GM19324 (cell line): ENCODE measurements at regions not wholly inside any gene's neighbourhood (a gene's known extent, or its start where the extent isn't known, plus 50 kb on each side); places are given as distances from the start of the nearest gene placed in this dataset.
A peak's percentile ranks its signal among the peaks of the same experiment; 100 is the strongest.

ENCODE experiments used
- ATAC-seq: cut with Tn5 transposase; IDR thresholded peaks from one replicate; pipeline ENCODE4 v1.9.1; 2021; ENCODE audit warnings: mild to moderate bottlenecking, moderate library complexity; ENCODE audit not compliant: unreplicated experiment, low FRiP score

DNA sequence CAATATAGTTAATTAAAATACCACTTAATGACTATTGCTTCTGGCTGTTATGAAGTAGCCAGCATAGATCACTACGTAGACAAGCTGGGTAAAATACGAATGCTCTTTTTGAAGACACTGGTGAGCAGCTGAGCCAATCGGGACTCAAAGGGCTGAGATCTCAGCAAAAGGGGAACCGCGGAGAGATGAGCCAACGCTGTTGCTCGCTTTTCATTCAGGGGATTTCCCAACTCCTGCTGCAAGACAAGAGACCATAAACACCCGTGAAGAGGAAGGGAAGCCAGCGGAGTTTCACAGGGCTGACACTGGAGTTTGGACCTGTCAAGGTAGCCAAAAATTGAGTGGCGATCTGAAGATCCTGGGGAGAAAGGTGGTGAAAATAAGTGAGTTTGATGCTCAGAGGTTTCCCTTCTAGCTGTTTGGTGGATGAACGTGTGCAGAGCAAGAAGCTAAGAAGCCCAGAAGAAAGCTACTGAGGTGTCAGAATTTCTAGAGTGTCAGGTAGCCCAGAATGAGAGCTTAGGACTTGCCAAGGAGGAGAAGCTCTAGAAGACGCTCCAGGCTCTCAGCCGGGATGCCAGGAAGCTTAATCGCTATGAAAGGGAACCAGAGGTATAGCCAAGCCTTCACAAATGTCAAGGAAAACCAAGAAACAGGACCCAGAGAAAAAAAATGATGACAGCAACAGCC is 79.6 kb upstream of the RNU6ATAC start:
- no peak for ATAC-seq

DNA sequence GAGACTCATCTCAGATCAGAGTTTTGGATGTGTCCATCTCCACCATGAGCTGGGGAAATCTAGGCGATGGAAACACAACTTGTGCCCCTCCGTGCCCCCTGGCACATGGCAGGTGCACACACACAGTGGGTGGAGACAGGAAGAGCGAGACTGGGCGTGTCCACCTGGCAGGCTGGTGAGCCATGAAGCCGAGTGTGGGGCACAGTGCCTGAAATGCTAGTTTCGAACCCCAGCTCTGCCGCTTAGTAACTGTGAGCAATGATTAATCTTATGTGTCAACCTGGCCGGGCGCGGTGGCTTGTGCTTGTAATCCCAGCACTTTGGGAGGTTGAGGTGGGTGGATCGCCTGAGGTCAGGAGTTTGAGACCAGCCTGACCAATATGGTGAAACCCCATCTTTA is 80.8 kb upstream of the RNU6ATAC start:
- ATAC-seq: no peak

DNA sequence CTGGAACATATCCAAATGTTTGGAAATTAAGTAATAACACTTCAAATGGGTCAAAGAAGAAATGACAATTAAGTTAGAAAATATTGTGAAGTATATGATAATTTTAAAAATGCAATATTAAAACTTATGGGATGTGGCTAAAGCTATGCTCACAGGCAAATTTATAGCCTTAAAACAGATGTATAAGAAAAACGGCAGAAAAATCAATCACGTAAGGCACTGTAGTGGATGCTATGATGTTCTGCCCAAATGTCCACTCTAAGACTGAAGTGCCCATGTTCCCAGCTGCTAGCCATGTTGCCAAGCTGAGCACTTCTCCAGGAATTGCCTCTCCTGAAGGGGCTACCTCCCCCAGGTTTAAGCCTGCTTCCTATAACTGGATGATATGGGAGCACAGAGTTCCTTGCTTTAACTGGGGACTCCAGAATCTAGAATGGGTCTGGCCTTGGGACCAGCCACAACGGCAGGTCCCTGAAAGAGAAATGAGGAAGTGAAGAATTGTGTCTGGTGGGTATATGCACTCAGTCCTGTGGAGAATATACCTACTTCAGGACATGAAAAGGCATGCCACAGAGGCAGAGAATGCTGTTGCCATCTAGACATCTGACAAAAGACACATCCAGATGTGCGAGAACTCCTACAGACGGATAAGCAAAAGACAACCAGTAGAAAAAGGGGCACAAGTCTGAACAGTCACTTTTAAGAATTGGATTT is 78.2 kb upstream of the RXRA start:
- no peak for ATAC-seq

DNA sequence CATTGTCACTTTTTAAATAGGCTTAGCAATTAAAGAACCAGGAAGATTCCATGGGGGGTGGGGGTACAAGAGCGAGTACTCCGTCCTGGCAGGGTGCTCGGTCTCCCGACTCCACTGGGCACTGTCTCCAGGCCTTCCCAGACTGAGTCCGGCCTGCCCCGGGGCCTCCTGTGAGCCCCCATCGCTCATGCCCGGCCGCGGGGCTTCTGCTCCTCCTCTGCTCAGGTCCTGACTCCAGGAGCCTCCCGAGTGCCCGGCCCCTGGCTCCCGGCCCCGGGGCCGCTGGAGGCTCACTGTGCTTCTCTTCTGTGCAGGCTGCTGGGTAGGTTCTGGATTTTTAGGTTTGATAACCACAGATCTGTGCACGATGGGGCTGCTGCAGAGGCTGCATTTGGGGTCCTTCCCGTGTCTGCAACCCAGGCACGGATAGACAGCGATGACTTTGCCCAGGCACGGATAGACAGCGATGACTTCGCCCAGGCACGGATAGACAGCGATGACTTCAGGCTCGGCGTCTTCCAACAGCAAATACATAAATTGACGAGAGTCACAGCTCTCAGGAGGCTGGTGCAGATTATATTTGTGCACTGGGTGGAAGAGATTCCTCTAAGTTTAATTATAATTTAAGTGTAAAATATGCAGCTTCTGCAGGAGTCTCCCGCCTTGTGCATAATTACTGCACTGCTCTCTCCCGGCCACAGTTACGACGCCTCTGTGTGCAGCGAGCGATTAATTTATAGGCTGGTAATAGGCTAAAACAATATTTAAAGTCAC is 74.8 kb upstream of the RXRA start:
- no peak for ATAC-seq

DNA sequence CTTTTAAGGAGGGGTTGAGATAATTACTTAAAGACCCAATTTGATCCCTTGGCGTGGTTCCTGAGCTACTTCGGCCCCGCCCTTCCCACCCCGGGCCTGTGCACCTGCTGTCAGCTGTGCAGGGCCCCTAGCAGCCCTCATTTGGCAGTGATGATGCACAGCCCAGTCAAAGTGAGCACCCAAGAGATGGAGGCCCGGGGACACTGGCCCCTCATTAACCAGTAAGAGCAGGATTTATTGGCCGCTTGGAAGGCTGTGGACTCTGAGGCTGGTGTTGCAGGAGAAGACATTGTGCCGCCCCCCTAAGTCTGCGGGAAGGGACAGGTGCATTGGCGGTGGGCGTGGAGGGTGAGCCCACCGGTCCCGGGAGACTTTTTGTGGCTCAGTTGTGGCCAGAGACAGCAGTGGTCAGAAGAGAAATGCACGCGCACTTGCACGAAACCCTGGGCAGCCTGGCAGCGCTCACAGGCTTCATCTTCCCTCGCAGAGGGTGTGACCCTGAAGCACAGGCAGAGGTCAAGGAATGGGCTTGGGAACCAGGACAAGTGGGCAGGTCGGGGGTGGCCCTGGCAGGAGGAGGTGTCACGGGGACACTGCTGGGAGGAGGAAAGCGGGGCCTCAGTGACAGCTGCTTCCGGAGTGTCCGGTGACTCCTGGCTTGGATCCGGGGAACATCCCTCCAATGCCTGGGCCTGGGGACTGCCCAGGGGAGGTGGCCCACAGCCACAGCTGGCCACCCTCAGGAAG is 74.0 kb upstream of the RXRA start:
- ATAC-seq: no peak

DNA sequence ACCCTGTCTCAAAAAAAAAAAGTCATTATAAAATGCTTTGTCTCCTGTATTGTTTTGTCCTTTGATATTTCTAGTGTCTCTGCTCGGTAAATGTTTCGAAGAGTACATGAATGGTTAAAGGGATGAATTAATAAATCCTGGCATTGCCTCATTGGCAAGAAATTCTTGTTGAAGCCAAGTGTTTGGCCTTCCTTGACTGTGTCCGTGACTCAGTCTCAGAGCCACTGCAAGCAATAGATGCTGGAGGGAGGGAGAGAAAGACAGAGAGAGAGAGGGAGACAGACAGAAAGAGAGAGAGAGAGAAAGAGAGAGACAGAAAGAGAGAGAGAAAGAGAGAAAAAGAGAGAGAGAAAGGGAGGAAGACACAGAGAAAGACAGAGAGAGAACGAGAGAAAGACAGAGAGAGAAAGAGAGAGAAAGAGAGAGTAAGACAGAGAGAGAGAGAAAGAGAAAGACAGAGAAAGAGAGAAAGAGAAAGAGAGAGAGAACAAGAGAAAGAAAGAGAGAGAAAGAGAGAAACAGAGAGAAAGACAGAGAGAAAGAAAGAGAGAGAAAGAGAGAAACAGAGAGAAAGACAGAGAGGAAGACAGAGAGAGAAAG is 72.5 kb upstream of the RXRA start:
- ATAC-seq: no peak

DNA sequence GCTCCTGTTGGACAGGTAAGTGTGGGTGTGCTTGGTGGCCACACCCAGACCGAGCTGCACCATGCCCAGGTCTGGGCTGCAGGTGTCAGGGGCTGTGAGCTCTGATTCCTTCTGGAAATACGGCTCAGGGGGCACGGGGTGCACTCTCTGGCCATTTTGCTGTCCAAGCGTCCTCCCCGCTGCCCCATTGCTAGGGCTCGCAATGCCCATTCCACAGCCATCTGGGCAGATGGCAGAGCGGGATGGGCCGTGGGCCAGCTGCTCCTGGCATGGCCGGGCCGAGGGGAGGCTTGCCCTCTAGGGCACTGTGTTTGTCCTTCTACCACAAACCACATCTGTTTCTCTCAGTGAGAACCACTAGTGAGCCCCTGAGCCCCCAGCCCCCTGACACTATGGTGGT is 67.9 kb upstream of the RXRA start:
- ATAC-seq: no peak

DNA sequence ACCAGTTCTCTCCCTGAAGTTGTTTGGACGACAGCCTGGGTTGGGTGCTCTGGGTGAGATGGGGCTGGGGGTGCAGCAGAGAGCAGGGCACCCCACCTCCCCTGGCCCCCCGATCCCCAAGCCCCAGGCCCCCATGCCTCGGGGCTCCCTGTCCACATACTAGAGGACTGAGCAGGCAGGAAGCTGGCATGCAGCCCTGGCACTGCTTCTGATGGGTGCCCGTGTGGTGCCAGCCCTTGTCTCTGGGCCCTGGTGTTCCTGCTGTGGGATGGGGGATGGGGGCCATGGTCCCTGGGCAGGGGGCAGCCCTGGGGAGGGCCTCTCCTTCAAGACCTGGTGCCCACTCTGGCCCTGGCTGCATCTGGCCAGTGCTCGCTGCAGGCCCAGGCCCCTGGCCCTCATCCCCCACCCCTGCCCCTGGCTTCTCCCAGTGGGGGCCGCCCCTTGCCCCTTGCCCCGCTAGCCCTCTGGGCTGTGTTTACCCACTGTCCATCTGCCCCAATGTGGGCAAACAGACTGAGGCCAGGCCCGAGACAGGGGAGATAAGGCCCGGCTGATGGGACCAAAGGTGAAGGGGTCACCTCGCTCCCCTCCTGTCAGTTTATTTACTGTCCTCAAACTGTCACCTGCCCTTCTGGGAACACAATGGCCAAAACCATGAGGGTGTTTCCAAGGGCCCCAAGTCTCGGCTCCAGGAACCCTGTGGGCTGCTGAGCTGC is 67.3 kb upstream of the RXRA start:
- no peak for ATAC-seq

DNA sequence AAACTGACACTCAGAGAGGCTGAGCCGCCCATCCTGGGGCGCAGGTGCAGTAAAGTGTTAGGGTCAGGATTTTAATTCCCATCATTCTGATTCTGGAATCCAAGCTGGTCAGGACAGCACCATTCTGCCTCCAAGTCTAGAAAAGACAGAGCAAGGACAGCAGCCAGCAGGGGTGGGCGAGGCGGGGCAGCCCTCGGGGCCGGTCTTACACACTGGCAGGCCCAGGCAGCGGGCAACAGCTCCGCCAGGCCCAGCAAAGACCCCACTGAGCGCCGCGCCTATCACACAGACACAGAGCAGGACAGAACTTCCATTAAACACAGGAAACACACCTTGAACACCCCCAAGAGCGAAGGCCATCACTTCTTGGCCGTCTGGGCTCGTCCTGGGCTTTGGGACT is 66.5 kb upstream of the RXRA start:
- no peak for ATAC-seq

DNA sequence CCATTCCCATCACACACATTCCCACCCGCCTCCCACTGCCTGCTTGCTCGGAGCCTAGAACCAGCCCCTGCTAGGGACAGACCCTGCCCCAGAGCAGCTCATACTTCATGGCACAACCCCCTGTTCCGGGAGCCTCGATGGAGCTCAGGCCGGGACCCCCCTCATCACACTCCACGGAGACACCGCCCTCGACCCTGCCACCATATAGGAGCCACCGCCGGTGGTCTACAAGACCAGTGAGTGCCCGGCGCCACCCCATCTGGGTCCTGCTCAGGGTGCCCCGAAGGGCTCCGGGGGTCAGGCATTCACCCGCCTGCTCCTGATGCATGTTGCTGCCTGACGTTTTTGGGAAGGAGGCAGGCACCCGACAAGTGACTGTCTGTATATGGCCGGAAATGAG is 65.5 kb upstream of the RXRA start:
- no peak for ATAC-seq

DNA sequence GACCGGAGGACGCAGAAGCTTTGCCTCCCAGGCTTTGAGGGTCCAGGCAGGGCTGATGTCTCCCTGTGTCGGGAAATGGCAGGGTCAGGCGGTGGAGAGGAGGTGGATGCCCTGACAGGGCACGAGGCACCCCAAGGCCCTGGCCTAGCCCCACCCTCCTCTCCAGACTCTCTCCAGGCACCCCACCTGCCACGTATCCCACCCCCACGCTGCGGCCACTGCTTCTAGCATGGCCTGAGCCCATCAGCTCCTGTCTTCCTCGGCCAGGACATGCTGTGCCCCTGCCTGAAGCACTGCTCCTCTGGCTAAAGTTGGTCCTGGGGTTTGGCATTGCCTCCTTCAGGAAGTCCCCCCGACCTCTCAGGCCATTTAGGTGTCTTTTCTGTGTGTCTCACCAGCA is 64.2 kb upstream of the RXRA start:
- ATAC-seq: no peak

DNA sequence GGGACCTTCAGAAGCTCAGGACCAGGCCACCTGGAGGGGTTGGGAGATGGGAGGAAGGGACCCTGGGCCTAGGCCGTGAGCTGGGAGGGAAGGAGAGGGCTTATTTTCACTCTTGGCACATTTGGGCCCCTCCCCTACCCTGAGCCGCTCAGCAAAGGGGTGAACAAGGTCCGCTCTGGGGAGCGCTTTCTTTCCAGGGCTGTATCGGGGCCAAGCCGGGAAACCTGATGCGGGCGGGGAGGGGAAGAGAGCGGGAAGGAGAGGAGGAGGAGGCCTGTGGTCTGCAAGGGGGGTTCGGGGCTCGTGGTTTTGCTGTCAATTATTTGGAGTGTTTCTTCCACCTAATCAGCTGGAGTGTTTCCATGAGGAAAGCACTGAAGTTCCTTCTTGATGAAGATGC is 62.7 kb upstream of the RXRA start:
- ATAC-seq: no peak

DNA sequence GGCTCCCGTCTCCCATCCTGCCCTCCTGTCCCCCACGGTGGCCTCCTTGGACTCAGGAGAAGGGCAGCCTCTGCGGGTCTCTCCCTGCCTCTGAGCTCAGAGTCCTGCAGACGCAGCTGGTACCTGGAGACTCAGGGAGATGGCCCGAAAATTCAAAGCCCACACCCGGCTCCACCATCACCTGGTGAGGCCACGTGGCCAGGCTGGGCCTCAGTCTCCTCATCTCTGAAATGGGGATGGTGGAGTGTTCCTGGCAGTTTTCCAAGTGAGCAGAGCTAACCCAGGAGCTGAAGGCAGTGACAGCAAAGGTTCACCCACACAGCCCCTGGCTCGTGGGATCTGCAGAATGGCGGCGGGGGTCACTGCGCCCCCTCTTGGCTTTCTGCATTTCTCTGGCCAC is 62.1 kb upstream of the RXRA start:
- no peak for ATAC-seq

DNA sequence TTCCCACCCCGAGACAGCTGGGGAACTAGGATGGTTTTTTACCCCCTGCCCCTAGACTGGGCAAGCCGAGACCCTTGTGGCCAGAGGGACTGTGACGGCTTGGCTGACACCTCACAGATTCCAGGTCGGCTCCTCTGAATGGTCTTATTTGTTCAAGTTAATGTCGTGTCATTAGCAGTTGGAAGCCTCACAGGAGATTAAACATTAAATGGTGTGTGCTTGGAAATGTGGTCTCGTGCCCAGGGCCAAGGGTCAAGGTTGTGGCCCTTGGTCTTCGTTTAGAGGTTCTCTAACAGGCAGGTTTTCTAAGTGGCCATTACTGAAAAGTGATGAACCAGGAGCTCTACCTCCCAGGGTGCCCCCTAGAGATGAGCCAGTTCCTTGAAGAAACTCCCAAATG is 61.2 kb upstream of the RXRA start:
- no peak for ATAC-seq

DNA sequence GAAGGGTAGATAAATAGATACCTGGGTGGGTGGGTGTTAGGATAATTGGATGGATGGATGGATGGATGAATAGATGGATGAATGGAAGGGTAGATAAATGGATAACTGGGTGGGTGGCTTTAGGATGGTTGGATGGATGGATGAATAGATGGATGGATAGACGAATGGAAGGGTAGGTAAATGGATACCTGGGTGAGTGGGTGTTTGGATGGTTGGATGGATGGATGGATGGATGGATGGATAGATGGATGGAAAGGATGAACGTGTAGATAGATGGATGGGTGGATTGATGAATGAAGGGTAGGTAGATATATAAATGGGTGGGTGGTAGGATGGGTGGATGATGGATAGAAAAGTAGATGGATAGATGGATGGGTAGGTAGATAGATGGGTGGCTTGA is 59.8 kb upstream of the RXRA start:
- ATAC-seq: no peak

DNA sequence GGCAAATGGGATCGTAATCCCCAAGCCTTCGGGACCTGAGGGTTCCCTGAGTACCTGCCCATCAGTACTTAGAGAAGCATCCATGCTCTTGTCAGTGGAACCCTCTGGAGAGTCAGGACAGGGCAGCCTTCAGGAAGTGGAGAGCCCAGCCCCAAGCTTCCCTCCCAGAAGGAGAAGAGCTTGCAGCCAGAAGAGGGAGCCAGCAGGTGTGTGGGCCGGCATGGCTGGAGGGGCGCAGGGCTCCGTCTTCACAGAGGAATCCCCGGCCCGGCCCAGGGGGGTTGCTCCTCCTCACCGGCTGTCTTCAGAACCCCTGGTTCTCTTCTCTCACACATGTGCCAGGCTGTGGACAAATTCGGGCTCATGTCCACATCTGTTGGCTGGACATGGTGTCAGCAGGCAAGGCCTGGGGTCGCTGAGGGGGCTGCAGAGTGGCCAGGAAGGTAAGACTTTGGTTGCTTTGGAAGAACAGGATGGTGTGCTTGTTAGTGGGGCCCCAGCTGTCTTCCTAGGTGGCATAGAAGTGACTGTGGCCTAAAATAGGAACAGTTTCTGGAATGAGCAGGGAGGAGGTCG is 58.9 kb upstream of the RXRA start:
- no peak for ATAC-seq

DNA sequence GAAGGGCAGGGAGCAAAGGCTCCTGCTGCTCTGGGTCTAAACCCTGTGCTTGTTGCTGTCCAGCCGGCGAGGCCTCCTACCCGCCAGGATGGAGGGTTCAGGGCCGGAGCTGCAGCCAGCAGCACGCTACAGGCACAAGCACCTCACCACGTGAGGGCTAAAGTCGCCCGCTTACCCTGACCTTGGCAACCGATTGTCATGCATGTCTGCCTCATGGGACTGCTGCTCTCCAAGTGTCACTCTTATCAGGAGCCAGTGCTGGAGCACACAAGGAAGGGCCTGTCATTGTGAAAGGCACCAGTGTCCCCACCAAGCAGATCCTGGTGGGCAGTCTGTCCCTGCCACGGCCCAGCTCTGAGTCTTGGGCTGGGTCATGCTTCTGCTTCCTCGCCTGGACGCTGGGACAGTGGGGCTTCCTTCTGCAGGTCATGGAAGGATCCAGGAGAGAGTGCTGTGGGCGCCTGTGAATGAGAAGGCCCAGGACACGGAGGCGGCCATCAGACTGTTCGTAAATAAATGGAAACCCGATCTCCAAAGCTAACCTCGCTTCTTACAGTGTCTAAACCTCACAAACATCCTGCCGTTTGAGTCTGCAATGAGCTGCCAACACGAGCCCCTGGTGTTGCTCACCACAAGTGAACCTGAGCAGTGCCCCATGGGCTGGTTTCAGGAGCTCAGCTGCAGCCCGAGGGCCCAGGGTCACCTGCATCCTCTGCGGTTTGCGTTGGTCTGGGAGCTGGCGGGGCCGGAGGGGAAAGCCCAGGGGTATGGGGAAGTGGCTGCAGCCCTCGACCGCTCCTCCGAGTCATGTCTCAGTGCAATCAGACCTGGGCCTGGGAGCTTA is 58.2 kb upstream of the RXRA start:
- ATAC-seq: peak; percentile 69

DNA sequence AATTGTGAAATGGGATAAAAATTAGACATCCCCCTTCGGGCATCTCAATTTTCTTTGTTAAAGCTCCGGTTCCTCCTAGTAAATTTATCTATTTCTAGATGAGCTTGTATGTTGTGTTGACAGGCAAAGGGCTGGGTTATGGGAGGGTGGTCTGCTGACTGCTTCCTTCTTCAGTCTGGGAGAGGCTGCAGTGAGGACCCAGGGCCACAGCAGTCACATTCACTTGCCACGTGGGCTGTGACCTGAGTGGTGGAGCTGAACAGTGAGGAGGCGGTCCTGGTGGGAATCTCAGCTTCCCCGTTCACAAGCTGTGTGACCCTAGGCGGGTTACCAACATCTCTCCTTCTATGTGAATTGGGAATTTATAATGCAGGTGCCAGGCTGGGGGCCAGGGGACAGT is 57.5 kb upstream of the RXRA start:
- ATAC-seq: no peak
